Activated CD8-positive, alpha-beta T cell treated with anti-CD3 and anti-CD28 coated beads for 36 hours (primary cell): ENCODE measurements at regions not wholly inside any gene's neighbourhood (a gene's known extent, or its start where the extent isn't known, plus 50 kb on each side); places are given as distances from the start of the nearest gene placed in this dataset.

Source experiments
- ATAC-seq: fragments of 200-7000 bp; cut with Tn5 transposase; one replicate; pipeline ENCODE4 v1.10.0; 2021; ENCODE audit warnings: mild to moderate bottlenecking, moderate library complexity
- CTCF ChIA-PET: fragments of 350-600 bp; sonication (Branson Sonifier 250); formaldehyde crosslinking; loops from one replicate; lab custom pipeline; 2021; ENCODE audit warnings: antibody characterized with exemption; lab: Charles Lee
- POLR2A ChIA-PET: fragments of 350-600 bp; sonication (Branson Sonifier 250); formaldehyde crosslinking; loops from one replicate; lab custom pipeline; 2021; ENCODE audit warnings: antibody characterized with exemption; lab: Charles Lee
- DNase-seq: peaks from one replicate; pipeline ENCODE4 v3.0.0-alpha.2; 2020
- H3K27ac Mint-ChIP-seq: one replicate; pipeline ENCODE4 v1.8.0; 2021; ENCODE audit warnings: mild to moderate bottlenecking, mixed read lengths
- H3K27me3 Mint-ChIP-seq: one replicate; pipeline ENCODE4 v1.8.0; 2021; ENCODE audit warnings: mixed read lengths
- H3K36me3 Mint-ChIP-seq: one replicate; pipeline ENCODE4 v1.8.0; 2021; ENCODE audit warnings: low read depth, mixed read lengths
- H3K4me1 Mint-ChIP-seq: one replicate; pipeline ENCODE4 v1.8.0; 2021; ENCODE audit warnings: low read depth, mixed read lengths
- H3K4me3 Mint-ChIP-seq: one replicate; pipeline ENCODE4 v1.8.0; 2021; ENCODE audit warnings: mild to moderate bottlenecking, moderate library complexity, mixed read lengths
- H3K9me3 Mint-ChIP-seq: one replicate; pipeline ENCODE4 v1.8.0; 2021; ENCODE audit warnings: mixed read lengths
- intact Hi-C: fragments of 100-400 bp; cut with micrococcal nuclease; formaldehyde crosslinking; loops from one replicate; pipeline ENCODE4 v1.10.0; 2022
- TF ChIP-seq, protein P1 (sequence below): fragments of 200-600 bp; IDR thresholded peaks from one replicate; pipeline ENCODE4 v1.8.0; 2022; ENCODE audit warnings: antibody characterized with exemption, mild to moderate bottlenecking

DNA sequence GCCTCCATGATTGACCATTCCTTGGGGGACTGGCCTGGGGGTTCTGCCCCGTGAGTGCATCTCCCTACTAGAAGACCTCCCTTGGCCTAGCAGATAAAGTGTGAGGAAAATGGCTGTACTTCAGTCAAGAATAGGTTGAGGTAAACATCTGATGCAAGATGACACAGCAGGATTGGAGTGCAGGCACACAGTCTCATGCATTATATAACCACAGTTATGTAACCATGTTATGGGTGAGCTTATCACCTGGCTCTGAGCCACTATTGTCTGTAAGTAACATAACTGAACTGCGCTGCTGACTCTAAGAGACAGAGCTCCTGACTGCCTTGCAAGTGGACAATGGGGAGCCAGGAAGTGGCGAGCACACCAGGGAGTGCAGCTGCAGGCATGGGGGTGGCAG, 378.7 kb upstream of the ANO5 start:
- Mint-ChIP-seq H3K27ac (no peak overlapping the region), H3K9me3 (peaks cover 3% of the 10 kb centered on the region), H3K36me3 (no peaks in the 10 kb centered on the region), H3K4me1 (no peaks in the 10 kb centered on the region), H3K27me3 (no peaks in the 10 kb centered on the region), H3K4me3 (no peak overlapping the region)
- TF ChIP-seq, protein P1, sequence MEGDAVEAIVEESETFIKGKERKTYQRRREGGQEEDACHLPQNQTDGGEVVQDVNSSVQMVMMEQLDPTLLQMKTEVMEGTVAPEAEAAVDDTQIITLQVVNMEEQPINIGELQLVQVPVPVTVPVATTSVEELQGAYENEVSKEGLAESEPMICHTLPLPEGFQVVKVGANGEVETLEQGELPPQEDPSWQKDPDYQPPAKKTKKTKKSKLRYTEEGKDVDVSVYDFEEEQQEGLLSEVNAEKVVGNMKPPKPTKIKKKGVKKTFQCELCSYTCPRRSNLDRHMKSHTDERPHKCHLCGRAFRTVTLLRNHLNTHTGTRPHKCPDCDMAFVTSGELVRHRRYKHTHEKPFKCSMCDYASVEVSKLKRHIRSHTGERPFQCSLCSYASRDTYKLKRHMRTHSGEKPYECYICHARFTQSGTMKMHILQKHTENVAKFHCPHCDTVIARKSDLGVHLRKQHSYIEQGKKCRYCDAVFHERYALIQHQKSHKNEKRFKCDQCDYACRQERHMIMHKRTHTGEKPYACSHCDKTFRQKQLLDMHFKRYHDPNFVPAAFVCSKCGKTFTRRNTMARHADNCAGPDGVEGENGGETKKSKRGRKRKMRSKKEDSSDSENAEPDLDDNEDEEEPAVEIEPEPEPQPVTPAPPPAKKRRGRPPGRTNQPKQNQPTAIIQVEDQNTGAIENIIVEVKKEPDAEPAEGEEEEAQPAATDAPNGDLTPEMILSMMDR: no peak
- no peak for ATAC-seq
- intact Hi-C loops: no loop called here
- DNase-seq: no peak
- POLR2A ChIA-PET: no interaction called here
- CTCF ChIA-PET: no interaction called here

DNA sequence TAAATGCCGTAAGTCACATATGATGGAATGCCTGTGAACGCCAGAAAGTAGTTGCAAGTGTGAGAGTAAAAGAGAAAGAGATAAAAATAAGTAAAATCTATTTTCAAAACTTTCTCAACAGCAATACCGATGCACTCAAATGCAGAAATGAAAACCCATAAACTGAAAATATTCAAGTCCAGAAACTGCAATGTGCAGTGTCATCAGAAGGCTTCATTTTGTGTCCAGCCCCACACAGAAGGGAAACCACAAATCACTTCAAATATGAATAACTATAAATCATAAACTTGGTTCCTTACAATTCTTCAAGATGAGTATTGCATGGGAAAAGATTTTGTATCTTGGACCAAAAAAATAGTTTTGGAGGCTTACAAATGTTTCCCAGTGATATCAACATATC, 375.2 kb upstream of the ANO5 start:
- no peak for DNase-seq
- no peaks in the 10 kb centered on the region for H3K4me1 Mint-ChIP-seq
- no peak overlapping the region for H3K4me3 Mint-ChIP-seq
- ATAC-seq: no peak
- H3K27ac Mint-ChIP-seq: no peak overlapping the region
- H3K9me3 Mint-ChIP-seq: no peaks in the 10 kb centered on the region
- ChIA-PET POLR2A (no interaction called here), CTCF (no interaction called here)
- intact Hi-C loops: no loop called here
- H3K36me3 Mint-ChIP-seq: no peaks in the 10 kb centered on the region
- TF ChIP-seq, protein P1: no peak
- H3K27me3 Mint-ChIP-seq: no peaks in the 10 kb centered on the region

DNA sequence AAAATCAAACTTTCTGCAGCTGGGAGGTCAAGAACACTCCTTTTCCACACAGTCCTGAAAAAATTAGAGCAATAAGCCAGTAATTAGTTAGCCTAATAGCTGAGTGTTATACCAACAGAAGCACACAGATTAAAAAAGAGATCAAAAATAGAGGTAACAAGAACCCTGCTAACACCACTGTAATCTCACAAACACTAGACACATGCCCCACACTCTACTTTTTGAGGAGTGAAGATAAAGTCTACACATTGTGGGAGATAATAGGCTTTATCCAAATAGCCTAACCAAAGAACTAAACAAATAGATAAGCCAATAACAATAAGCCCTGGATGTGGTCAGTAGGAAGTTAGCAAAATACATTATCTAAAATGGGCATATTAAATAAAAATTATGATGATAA, 372.7 kb upstream of the ANO5 start:
- ChIA-PET CTCF (no interaction called here), POLR2A (no interaction called here)
- Mint-ChIP-seq H3K36me3 (no peaks in the 10 kb centered on the region), H3K27ac (no peak overlapping the region), H3K9me3 (no peaks in the 10 kb centered on the region), H3K27me3 (no peaks in the 10 kb centered on the region), H3K4me3 (no peak overlapping the region), H3K4me1 (no peaks in the 10 kb centered on the region)
- ATAC-seq (no peak), DNase-seq (no peak)
- TF ChIP-seq, protein P1: no peak
- intact Hi-C loops: no loop called here

DNA sequence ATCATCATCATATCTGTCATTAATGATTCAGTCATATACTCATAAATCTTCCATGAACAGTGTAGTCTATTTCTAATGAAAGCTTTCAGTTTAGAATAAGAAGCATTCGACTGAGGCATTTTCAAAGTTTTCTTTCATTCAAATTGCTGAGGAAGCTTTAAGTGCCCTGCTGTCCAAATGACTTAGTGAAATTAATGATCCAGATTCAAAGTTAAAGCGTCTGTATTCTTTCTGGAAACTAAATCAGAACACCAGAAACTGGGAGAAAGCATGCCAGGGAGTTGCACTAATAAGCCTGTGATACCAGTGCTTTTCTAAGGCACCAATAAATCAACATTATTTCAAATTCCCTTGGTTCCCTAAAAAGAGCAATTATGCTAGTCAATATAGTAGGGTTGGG, 367.8 kb upstream of the ANO5 start:
- intact Hi-C loops: no loop called here
- H3K4me3 Mint-ChIP-seq: no peak overlapping the region
- DNase-seq (no peak), ATAC-seq (no peak)
- ChIA-PET POLR2A (no interaction called here), CTCF (no interaction called here)
- no peaks in the 10 kb centered on the region for H3K4me1 Mint-ChIP-seq
- TF ChIP-seq, protein P1: no peak
- H3K9me3 Mint-ChIP-seq: peaks cover 2% of the 10 kb centered on the region
- H3K36me3 Mint-ChIP-seq: no peaks in the 10 kb centered on the region
- H3K27ac Mint-ChIP-seq: no peak overlapping the region
- H3K27me3 Mint-ChIP-seq: no peaks in the 10 kb centered on the region

DNA sequence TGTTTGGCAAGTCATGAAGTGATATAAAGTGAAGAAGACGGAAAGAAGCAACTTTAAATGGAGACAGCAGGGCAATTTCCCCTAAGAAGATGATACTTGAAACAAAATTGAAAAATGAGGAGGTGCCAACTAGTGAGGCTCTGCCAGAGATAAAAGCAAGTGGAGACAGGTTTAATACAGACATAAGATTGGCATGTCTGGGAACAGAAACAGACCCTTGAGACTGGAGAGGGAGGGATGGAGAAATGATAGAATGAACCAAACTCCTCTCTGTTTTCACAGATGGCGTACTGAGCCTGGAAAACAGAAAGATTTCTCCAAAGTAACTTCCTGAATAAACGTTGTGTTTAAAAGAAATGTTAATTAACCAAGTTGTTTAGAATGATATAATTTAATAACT, 354.5 kb upstream of the ANO5 start:
- DNase-seq: no peak
- CTCF ChIA-PET: no interaction called here
- Mint-ChIP-seq H3K4me3 (no peak overlapping the region), H3K4me1 (no peaks in the 10 kb centered on the region), H3K36me3 (no peaks in the 10 kb centered on the region), H3K27me3 (no peaks in the 10 kb centered on the region), H3K27ac (no peak overlapping the region), H3K9me3 (no peaks in the 10 kb centered on the region)
- TF ChIP-seq, protein P1: no peak
- intact Hi-C loops: no loop called here
- POLR2A ChIA-PET: no interaction called here
- ATAC-seq: no peak
